GM12891 (cell line): ENCODE measurements at regions not wholly inside any gene's neighbourhood (a gene's known extent, or its start where the extent isn't known, plus 50 kb on each side); places are given as distances from the start of the nearest gene placed in this dataset.
"Not testable (repeated sequence)": the region's sequence is repeated elsewhere in the genome, so short reads cannot be mapped to it uniquely, and the experiment has no call there.

Source experiments
- DNase-seq: peaks from one replicate; pipeline ENCODE4 v3.0.0; 2011; ENCODE audit warnings: low spot score; ENCODE audit not compliant: insufficient read length
- FAIRE-seq: peaks from 2 replicates; lab custom pipeline; 2011; peaks lifted over from hg19 to GRCh38; lab: Jason Lieb, UNC
- PAX5 ChIP-seq: IDR thresholded peaks from 2 replicates; pipeline ENCODE4 v1.6.1; 2011; ENCODE audit warnings: low read length, moderate library complexity, mild to moderate bottlenecking; ENCODE audit not compliant: insufficient read depth, severe bottlenecking
- POLR2A ChIP-seq: IDR thresholded peaks from 2 replicates; pipeline ENCODE4 v1.6.1; 2011; ENCODE audit warnings: low read depth, low read length, control low read depth
- POLR2AphosphoS5 ChIP-seq: IDR thresholded peaks from 2 replicates; pipeline ENCODE4 v1.6.1; 2011; ENCODE audit warnings: low read depth, low read length, control low read depth
- POU2F2 ChIP-seq: IDR thresholded peaks from 2 replicates; pipeline ENCODE4 v1.6.1; 2011; ENCODE audit warnings: low read depth, mild to moderate bottlenecking, control low read depth, low read length, moderate library complexity
- SPI1 ChIP-seq: IDR thresholded peaks from 2 replicates; pipeline ENCODE4 v1.6.1; 2011; ENCODE audit warnings: low read depth, low read length, control low read depth
- TAF1 ChIP-seq: IDR thresholded peaks from 2 replicates; pipeline ENCODE4 v1.6.1; 2011; ENCODE audit warnings: low read depth, low read length, control low read depth

DNA sequence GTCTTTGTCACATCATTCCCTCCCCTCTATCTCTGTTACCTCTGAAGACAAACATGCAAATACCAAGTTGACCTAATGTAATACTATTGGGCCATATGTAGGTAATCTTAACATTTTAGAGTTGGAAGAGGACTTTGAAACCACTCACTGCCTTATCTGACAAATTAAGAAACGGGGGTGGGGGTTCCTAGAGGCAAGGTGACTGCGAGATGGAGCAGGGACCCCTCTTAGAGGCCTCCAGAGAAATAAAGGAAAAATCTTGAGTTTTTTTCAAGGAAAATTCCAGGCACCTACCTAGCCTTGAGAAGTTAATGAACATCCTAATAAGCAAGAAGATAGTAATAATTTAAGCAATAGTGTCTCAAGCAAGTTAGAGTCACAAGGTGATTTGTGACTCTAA, 270.8 kb downstream of the CD83 start:
- TF ChIP-seq PAX5 (no peak), POLR2A (no peak), POLR2AphosphoS5 (no peak), TAF1 (no peak), POU2F2 (no peak), SPI1 (no peak)
- FAIRE-seq (no peak), DNase-seq (no peak)

GRCh38 chr6:14389776-14390175, 272.2 kb downstream of the CD83 start:
- FAIRE-seq: not testable (repeated sequence)

GRCh38 chr6:14390805-14391204, 273.2 kb downstream of the CD83 start:
- DNase-seq (no peak), FAIRE-seq (no peak)
- TF ChIP-seq TAF1 (no peak), POLR2A (no peak), POU2F2 (no peak), SPI1 (no peak), POLR2AphosphoS5 (no peak), PAX5 (no peak)

More at GRCh38 chr6:14389776-14390175, 272.2 kb downstream of the CD83 start:
- not testable (repeated sequence) for DNase-seq

DNA sequence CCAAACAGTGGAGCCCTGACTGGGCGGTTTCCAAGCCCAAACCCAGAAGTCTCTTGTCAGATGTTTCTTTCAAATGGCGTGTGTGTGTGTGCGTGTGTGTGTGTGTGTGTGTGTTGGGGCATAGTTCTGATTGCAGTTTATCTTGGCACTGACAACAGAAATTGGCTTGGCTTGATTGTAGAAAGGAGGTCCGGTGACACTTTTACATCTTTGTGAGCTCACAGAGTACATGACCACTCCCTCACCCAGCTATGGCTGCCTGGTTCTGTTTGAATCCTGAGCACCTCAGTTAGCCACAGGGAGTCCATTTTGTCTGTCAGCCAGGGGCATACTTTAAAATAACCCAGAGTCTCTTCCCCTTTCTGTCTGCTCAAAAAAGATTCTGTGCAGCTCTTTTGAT, 276.3 kb downstream of the CD83 start:
- TF ChIP-seq POLR2AphosphoS5: no peak
- TF ChIP-seq POU2F2: no peak
- TF ChIP-seq PAX5: no peak
- TF ChIP-seq POLR2A: no peak
- no peak for TF ChIP-seq TAF1
- no peak for TF ChIP-seq SPI1
- DNase-seq (no peak), FAIRE-seq (no peak)

- TF ChIP-seq TAF1 (no peak), SPI1 (peak; percentile 57)
- DNase-seq (no peak), FAIRE-seq (no peak)
Observed at GRCh38 chr6:14396392-14396791, 278.8 kb downstream of the CD83 start.

- FAIRE-seq (peak; percentile 88), DNase-seq (peak; percentile 29)
- TF ChIP-seq POLR2AphosphoS5 (no peak), POU2F2 (no peak), SPI1 (no peak), POLR2A (no peak), TAF1 (no peak), PAX5 (no peak)
Observed at GRCh38 chr6:14396826-14397517, 279.4 kb downstream of the CD83 start.

GRCh38 chr6:14397518-14397901, 279.9 kb downstream of the CD83 start:
- FAIRE-seq (no peak), DNase-seq (no peak)
- TF ChIP-seq POU2F2 (no peak), SPI1 (no peak)

DNA sequence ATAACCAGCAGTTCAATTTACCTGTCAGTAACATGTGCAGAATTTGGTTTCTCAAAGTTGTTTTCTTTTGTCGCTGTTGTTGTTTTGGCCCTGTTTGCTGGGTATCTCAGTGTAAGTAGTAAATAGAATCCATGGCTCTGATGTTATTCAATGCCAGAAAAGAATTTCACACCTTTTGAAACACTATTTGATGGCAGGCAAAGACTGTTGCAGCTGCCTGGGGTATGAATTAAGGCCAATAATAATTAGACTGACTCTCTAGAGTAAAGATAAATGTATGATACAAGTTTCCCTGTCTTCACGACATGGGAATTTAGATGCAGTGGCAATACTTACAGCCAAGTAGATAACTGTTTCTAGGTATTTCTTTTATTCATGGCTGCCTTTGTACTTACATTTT, 281.4 kb downstream of the CD83 start:
- no peak for FAIRE-seq
- TF ChIP-seq POLR2AphosphoS5 (no peak), POU2F2 (no peak), PAX5 (no peak), POLR2A (no peak), TAF1 (no peak), SPI1 (no peak)
- no peak for DNase-seq

GRCh38 chr6:14399635-14400034, 282.1 kb downstream of the CD83 start:
- no peak for TF ChIP-seq POLR2AphosphoS5
- TF ChIP-seq POU2F2: no peak
- TF ChIP-seq POLR2A: no peak
- no peak for TF ChIP-seq SPI1
- TF ChIP-seq TAF1: no peak
- TF ChIP-seq PAX5: no peak
- FAIRE-seq (no peak), DNase-seq (no peak)

GRCh38 chr6:14401246-14401645, 283.7 kb downstream of the CD83 start:
- TF ChIP-seq PAX5 (no peak), POLR2AphosphoS5 (no peak), SPI1 (no peak), TAF1 (no peak), POU2F2 (no peak), POLR2A (no peak)
- no peak for FAIRE-seq
- no peak for DNase-seq
